HEK293 (cell line): ENCODE measurements at regions not wholly inside any gene's neighbourhood (a gene's known extent, or its start where the extent isn't known, plus 50 kb on each side); places are given as distances from the start of the nearest gene placed in this dataset.

Experiments
- MZF1 ChIP-seq: fragments of 450-650 bp; formaldehyde crosslinking; IDR thresholded peaks from 2 replicates; pipeline ENCODE4 v1.5.1; 2017; ENCODE audit warnings: missing biosample characterization, missing genetic modification characterization, borderline replicate concordance
- YY1 ChIP-seq: fragments of 450-650 bp; formaldehyde crosslinking; IDR thresholded peaks from 2 replicates; pipeline ENCODE4 v1.5.1; 2018; ENCODE audit warnings: missing biosample characterization, missing genetic modification characterization
- ZNF121 ChIP-seq: fragments of 450-650 bp; formaldehyde crosslinking; IDR thresholded peaks from 2 replicates; pipeline ENCODE4 v1.5.1; 2016; ENCODE audit warnings: missing biosample characterization, missing genetic modification characterization
- ZNF133 ChIP-seq: fragments of 450-650 bp; formaldehyde crosslinking; IDR thresholded peaks from 2 replicates; pipeline ENCODE4 v1.5.1; 2016; ENCODE audit warnings: missing biosample characterization, missing genetic modification characterization
- ZNF140 ChIP-seq: fragments of 450-650 bp; formaldehyde crosslinking; IDR thresholded peaks from 2 replicates; pipeline ENCODE4 v1.5.1; 2016; ENCODE audit warnings: missing biosample characterization, missing genetic modification characterization
- TF ChIP-seq, protein P1 (sequence below): fragments of 450-650 bp; formaldehyde crosslinking; IDR thresholded peaks from 2 replicates; pipeline ENCODE4 v1.5.1; 2016; ENCODE audit warnings: missing biosample characterization, missing genetic modification characterization
- TF ChIP-seq, protein P2 (sequence below): fragments of 450-650 bp; formaldehyde crosslinking; IDR thresholded peaks from 2 replicates; pipeline ENCODE4 v1.5.1; 2016; ENCODE audit warnings: missing biosample characterization, missing genetic modification characterization, low read depth
- TF ChIP-seq, protein P3 (sequence below): fragments of 450-650 bp; formaldehyde crosslinking; IDR thresholded peaks from 2 replicates; pipeline ENCODE4 v1.5.1; 2016; ENCODE audit warnings: missing biosample characterization, missing genetic modification characterization
- TF ChIP-seq, protein P4 (sequence below): fragments of 450-650 bp; formaldehyde crosslinking; IDR thresholded peaks from 2 replicates; pipeline ENCODE4 v1.5.1; 2016; ENCODE audit warnings: missing biosample characterization, missing genetic modification characterization

DNA sequence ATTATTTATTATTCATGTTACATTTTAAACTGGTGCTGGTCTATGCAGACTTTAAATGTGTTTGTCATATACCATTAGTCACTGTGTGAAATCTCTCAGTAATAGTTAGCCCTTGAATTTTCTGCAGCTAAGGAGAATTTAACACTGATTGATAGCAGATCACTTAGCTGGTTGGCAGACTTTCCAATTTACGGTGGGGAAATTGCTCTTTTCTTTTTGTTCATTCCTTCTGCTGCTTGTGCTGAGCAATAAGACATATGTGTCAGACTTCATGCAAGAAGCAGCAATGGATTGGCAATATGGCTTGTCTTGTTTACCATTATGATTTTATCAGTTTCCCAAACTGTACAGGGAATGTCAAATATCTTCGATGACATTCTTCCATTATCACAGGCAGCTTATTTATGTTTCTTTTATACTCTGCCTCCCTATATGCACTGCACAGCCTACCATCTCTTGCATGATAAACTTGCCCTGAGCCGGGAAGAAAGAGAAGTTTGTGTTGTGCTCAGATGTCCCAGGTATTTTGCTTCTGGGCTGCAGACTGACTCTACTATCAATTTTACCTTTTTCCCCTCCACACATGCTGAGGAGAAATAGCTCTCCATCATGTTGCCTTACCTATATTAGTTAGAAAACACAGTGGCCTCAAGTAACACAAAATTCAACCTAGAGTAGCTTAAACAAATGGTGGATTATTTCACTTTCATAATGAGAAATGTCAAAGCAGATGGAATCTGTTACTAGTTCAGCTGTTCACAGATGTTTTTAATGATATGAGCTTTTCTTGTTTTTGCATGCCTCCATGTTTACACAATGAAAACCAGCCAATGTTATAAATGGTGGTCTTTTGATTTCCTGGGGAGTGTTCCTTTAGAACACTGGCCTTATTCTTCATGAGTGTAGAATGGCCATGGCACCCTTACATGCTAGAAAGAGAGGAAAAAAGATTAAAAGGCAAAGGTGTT lies 968.1 kb upstream of the GOT2 start:
- TF ChIP-seq, protein P1, sequence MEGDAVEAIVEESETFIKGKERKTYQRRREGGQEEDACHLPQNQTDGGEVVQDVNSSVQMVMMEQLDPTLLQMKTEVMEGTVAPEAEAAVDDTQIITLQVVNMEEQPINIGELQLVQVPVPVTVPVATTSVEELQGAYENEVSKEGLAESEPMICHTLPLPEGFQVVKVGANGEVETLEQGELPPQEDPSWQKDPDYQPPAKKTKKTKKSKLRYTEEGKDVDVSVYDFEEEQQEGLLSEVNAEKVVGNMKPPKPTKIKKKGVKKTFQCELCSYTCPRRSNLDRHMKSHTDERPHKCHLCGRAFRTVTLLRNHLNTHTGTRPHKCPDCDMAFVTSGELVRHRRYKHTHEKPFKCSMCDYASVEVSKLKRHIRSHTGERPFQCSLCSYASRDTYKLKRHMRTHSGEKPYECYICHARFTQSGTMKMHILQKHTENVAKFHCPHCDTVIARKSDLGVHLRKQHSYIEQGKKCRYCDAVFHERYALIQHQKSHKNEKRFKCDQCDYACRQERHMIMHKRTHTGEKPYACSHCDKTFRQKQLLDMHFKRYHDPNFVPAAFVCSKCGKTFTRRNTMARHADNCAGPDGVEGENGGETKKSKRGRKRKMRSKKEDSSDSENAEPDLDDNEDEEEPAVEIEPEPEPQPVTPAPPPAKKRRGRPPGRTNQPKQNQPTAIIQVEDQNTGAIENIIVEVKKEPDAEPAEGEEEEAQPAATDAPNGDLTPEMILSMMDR (tag by site-specific recombination) = no peak
- TF ChIP-seq, protein P2, sequence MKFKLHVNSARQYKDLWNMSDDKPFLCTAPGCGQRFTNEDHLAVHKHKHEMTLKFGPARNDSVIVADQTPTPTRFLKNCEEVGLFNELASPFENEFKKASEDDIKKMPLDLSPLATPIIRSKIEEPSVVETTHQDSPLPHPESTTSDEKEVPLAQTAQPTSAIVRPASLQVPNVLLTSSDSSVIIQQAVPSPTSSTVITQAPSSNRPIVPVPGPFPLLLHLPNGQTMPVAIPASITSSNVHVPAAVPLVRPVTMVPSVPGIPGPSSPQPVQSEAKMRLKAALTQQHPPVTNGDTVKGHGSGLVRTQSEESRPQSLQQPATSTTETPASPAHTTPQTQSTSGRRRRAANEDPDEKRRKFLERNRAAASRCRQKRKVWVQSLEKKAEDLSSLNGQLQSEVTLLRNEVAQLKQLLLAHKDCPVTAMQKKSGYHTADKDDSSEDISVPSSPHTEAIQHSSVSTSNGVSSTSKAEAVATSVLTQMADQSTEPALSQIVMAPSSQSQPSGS (tag by site-specific recombination) = no peak
- no peak for TF ChIP-seq ZNF140
- TF ChIP-seq, protein P3, sequence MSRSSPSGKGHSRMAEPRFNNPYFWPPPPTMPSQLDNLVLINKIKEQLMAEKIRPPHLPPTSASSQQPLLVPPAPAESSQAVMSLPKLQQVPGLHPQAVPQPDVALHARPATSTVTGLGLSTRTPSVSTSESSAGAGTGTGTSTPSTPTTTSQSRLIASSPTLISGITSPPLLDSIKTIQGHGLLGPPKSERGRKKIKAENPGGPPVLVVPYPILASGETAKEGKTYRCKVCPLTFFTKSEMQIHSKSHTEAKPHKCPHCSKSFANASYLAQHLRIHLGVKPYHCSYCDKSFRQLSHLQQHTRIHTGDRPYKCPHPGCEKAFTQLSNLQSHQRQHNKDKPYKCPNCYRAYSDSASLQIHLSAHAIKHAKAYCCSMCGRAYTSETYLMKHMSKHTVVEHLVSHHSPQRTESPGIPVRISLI (tag by site-specific recombination) = no peak
- no peak for TF ChIP-seq MZF1 (tag by site-specific recombination)
- TF ChIP-seq ZNF121 (tag by site-specific recombination) = no peak
- no peak for TF ChIP-seq YY1 (tag by site-specific recombination)
- no peak for TF ChIP-seq ZNF133 (tag by site-specific recombination)
- TF ChIP-seq, protein P4, sequence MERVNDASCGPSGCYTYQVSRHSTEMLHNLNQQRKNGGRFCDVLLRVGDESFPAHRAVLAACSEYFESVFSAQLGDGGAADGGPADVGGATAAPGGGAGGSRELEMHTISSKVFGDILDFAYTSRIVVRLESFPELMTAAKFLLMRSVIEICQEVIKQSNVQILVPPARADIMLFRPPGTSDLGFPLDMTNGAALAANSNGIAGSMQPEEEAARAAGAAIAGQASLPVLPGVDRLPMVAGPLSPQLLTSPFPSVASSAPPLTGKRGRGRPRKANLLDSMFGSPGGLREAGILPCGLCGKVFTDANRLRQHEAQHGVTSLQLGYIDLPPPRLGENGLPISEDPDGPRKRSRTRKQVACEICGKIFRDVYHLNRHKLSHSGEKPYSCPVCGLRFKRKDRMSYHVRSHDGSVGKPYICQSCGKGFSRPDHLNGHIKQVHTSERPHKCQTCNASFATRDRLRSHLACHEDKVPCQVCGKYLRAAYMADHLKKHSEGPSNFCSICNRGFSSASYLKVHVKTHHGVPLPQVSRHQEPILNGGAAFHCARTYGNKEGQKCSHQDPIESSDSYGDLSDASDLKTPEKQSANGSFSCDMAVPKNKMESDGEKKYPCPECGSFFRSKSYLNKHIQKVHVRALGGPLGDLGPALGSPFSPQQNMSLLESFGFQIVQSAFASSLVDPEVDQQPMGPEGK (tag by site-specific recombination) = no peak
